H9 (cell line): ENCODE measurements at regions not wholly inside any gene's neighbourhood (a gene's known extent, or its start where the extent isn't known, plus 50 kb on each side); places are given as distances from the start of the nearest gene placed in this dataset.

ENCODE experiments used
- DNase-seq: peaks from one replicate; pipeline ENCODE4 v3.0.0-alpha.2; 2017
- H2AFZ ChIP-seq: one replicate; pipeline ENCODE4 v1.6.1; 2013; ENCODE audit warnings: mild to moderate bottlenecking, low read length, control low read depth, moderate library complexity
- H2AK5ac ChIP-seq: 2 replicates; pipeline ENCODE4 v1.6.1; 2013; ENCODE audit warnings: low read length, control low read depth, mixed read lengths; ENCODE audit not compliant: insufficient read length
- H2BK120ac ChIP-seq: one replicate; pipeline ENCODE4 v1.6.1; 2013; ENCODE audit warnings: low read depth, mild to moderate bottlenecking, low read length, control low read depth, inconsistent platforms; ENCODE audit not compliant: poor library complexity, severe bottlenecking
- H2BK12ac ChIP-seq: 2 replicates; pipeline ENCODE4 v1.6.1; 2013; ENCODE audit warnings: low read length, control low read depth, mixed read lengths, low read depth; ENCODE audit not compliant: insufficient read length
- H2BK15ac ChIP-seq: 2 replicates; pipeline ENCODE4 v1.6.1; 2013; ENCODE audit warnings: low read depth, low read length, control low read depth
- H2BK20ac ChIP-seq: one replicate; pipeline ENCODE4 v1.6.1; 2013; ENCODE audit warnings: low read depth, mild to moderate bottlenecking, low read length, control low read depth, inconsistent platforms; ENCODE audit not compliant: poor library complexity, severe bottlenecking
- H2BK5ac ChIP-seq: 2 replicates; pipeline ENCODE4 v1.6.1; 2013; ENCODE audit warnings: low read length, control low read depth, mixed read lengths; ENCODE audit not compliant: insufficient read length
- H3K14ac ChIP-seq: 2 replicates; pipeline ENCODE4 v1.6.1; 2013; ENCODE audit warnings: low read length, control low read depth; ENCODE audit not compliant: insufficient read depth
- H3K18ac ChIP-seq: 2 replicates; pipeline ENCODE4 v1.6.1; 2013; ENCODE audit warnings: low read depth, mild to moderate bottlenecking, mixed read lengths, low read length, control low read depth; ENCODE audit not compliant: insufficient read length
- H3K23ac ChIP-seq: 2 replicates; pipeline ENCODE4 v1.6.1; 2013; ENCODE audit warnings: low read length, control low read depth, mixed read lengths, low read depth; ENCODE audit not compliant: insufficient read length
- H3K23me2 ChIP-seq: 2 replicates; pipeline ENCODE4 v1.6.1; 2013; ENCODE audit warnings: low read depth, mild to moderate bottlenecking, mixed read lengths, low read length, control low read depth; ENCODE audit not compliant: insufficient read length, poor library complexity, severe bottlenecking
- H3K27ac ChIP-seq: 2 replicates; pipeline ENCODE4 v1.5.1; 2013; ENCODE audit warnings: low read length, control low read depth, mixed read lengths, low read depth; ENCODE audit not compliant: insufficient read length
- H3K27me3 ChIP-seq: 2 replicates; pipeline ENCODE4 v1.6.1; 2013; ENCODE audit warnings: low read length, control low read depth, inconsistent platforms; ENCODE audit not compliant: insufficient read depth
- H3K4ac ChIP-seq: 2 replicates; pipeline ENCODE4 v1.6.1; 2013; ENCODE audit warnings: low read depth, mild to moderate bottlenecking, control low read depth, inconsistent platforms, low read length, moderate library complexity
- H3K4me1 ChIP-seq: 2 replicates; pipeline ENCODE4 v1.6.1; 2013; ENCODE audit warnings: low read length, control low read depth, inconsistent platforms; ENCODE audit not compliant: insufficient read depth
- H3K4me2 ChIP-seq: 2 replicates; pipeline ENCODE4 v1.6.1; 2013; ENCODE audit warnings: low read length, control low read depth, mixed read lengths; ENCODE audit not compliant: insufficient read length, insufficient read depth
- H3K56ac ChIP-seq: 2 replicates; pipeline ENCODE4 v1.6.1; 2013; ENCODE audit warnings: low read depth, mild to moderate bottlenecking, mixed read lengths, low read length, control low read depth; ENCODE audit not compliant: insufficient read length
- H3K79me1 ChIP-seq: 2 replicates; pipeline ENCODE4 v1.6.1; 2013; ENCODE audit warnings: low read depth, mild to moderate bottlenecking, moderate library complexity, low read length, control low read depth, inconsistent platforms; ENCODE audit not compliant: insufficient read depth, poor library complexity, severe bottlenecking
- H3K79me2 ChIP-seq: 2 replicates; pipeline ENCODE4 v1.6.1; 2013; ENCODE audit warnings: low read length, control low read depth, inconsistent platforms; ENCODE audit not compliant: insufficient read depth
- H3K9ac ChIP-seq: 2 replicates; pipeline ENCODE4 v1.6.1; 2013; ENCODE audit warnings: low read length, control low read depth, mixed read lengths; ENCODE audit not compliant: insufficient read length; ENCODE audit errors: extremely low read depth
- H3K9me3 ChIP-seq: one replicate; pipeline ENCODE4 v1.6.1; 2013; ENCODE audit warnings: low read depth, low read length, inconsistent platforms; ENCODE audit not compliant: control insufficient read depth
- H3T11ph ChIP-seq: one replicate; pipeline ENCODE4 v1.6.1; 2013; ENCODE audit warnings: mild to moderate bottlenecking, low read length, control low read depth, inconsistent platforms
- H4K20me1 ChIP-seq: one replicate; pipeline ENCODE4 v1.6.1; 2013; ENCODE audit not compliant: control insufficient read depth, insufficient read length, insufficient read depth
- H4K5ac ChIP-seq: 2 replicates; pipeline ENCODE4 v1.6.1; 2013; ENCODE audit warnings: low read depth, mild to moderate bottlenecking, mixed read lengths, low read length, control low read depth; ENCODE audit not compliant: insufficient read length
- H4K8ac ChIP-seq: replicated peaks from 2 replicates; pipeline ENCODE4 v1.6.1; 2013; ENCODE audit warnings: low read length, control low read depth, mixed read lengths, low read depth; ENCODE audit not compliant: insufficient read length
- H4K91ac ChIP-seq: 2 replicates; pipeline ENCODE4 v1.6.1; 2013; ENCODE audit warnings: low read depth, mild to moderate bottlenecking, moderate library complexity, mixed read lengths, low read length, control low read depth; ENCODE audit not compliant: insufficient read length
- H3K27ac Mint-ChIP-seq, 3 experiments: 2 replicates in 2 of 3; 3 replicates in 1 of 3; pipeline ENCODE4 v1.8.0; 2020 to 2021; ENCODE audit warnings: mixed read lengths in 3 of 3, mild to moderate bottlenecking in 1 of 3, moderate library complexity in 1 of 3
- H3K27me3 Mint-ChIP-seq: 2 replicates; pipeline ENCODE4 v1.8.0; 2021; ENCODE audit warnings: low read depth, mild to moderate bottlenecking, moderate library complexity, mixed read lengths
- H3K36me3 Mint-ChIP-seq, 3 experiments: 2 replicates in 2 of 3; 3 replicates in 1 of 3; pipeline ENCODE4 v1.8.0; 2020 to 2021; ENCODE audit warnings: low read depth in 3 of 3, mixed read lengths in 3 of 3; ENCODE audit not compliant: insufficient read depth in 1 of 3
- H3K4me1 Mint-ChIP-seq, 2 experiments: 2 replicates each; pipeline ENCODE4 v1.8.0; 2020; ENCODE audit warnings: mixed read lengths in 2 of 2
- H3K4me3 Mint-ChIP-seq, 2 experiments: 2 replicates in 1 of 2; 3 replicates in 1 of 2; pipeline ENCODE4 v1.8.0; 2020 to 2021; ENCODE audit warnings: mild to moderate bottlenecking in 2 of 2, mixed read lengths in 2 of 2, moderate library complexity in 1 of 2
- H3K9me3 Mint-ChIP-seq, 2 experiments: 2 replicates in 1 of 2; 3 replicates in 1 of 2; pipeline ENCODE4 v1.8.0; 2020; ENCODE audit warnings: mild to moderate bottlenecking in 2 of 2, mixed read lengths in 2 of 2, moderate library complexity in 1 of 2
- WGBS: extraction: QIAGEN DNeasy Blood & Tissue Kit; methylation state at CpG from one replicate; pipeline ENCODE4 v1.1.7; 2013; ENCODE audit warnings: missing lambda C conversion rate, low lambda C conversion rate, mixed read lengths; ENCODE audit not compliant: insufficient read length; ENCODE audit errors: extremely low coverage; 5-methylcytosine and 5-hydroxymethylcytosine counted together
- TF ChIP-seq, protein P1 (sequence below): fragments of 200-600 bp; sonication (generic); conservative IDR thresholded peaks from 3 replicates; pipeline ENCODE4 v1.8.0; 2021; ENCODE audit warnings: antibody characterized with exemption, mild to moderate bottlenecking

DNA sequence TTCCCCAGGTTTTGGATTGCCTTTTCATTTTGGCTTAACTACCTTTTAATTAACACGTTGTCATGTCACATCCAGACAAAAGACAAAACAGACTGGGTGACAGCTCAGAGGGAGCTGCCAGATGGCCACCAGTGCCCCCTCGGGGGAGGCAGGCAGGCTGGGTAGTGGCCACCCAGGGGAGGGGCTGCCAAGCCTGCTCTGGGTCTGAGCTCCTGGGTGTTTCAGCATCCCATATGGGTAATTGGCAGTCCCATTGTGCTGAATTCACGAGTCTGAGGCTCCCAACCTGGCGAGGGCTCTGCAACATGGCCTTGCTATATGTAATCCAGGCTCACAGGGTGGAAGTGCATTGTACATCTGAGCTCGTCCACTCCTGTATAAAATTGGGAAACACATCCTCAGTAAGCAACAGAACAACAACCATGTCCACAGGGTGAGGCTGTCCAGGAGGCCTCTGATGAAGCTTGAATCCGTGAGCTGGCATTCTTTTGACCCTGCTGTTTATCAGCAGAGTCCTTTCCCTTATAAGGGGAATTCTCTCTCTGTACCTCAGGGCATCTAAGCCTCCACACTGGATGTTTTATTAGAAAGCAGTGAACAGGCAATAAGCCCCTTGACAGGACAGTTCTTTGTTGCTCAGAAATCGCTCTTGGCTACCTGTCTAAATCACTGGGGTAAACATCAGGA lies 111.7 kb upstream of the SLC22A23 start:
- H3K23ac ChIP-seq = no peak overlapping the region
- H3K4me1 ChIP-seq = no peaks in the 10 kb centered on the region
- H2BK20ac ChIP-seq = no peak overlapping the region
- Mint-ChIP-seq H3K27ac (no peak overlapping the region), H3K4me1 (peaks cover 0 to 4% of the 10 kb centered on the region in 2 experiments; a peak in 1 of 4 replicates), H3K9me3 (no peaks in the 10 kb centered on the region; a peak in 1 of 5 replicates), H3K36me3 (no peaks in the 10 kb centered on the region), H3K4me3 (no peak overlapping the region), H3K27me3 (peaks cover 3% of the 10 kb centered on the region)
- H4K20me1 ChIP-seq = no peaks in the 10 kb centered on the region
- no peaks in the 10 kb centered on the region for H3K27me3 ChIP-seq
- DNase-seq = no peak
- H3K9ac ChIP-seq = no peak overlapping the region
- no CpG with 5 or more reads among the region's 7 CpGs for WGBS
- H3K79me2 ChIP-seq = no peaks in the 10 kb centered on the region
- H3T11ph ChIP-seq = no peak overlapping the region
- H3K18ac ChIP-seq = no peak overlapping the region
- H2BK120ac ChIP-seq = no peak overlapping the region
- no peak overlapping the region for H3K27ac ChIP-seq
- H4K8ac ChIP-seq = no peak overlapping the region
- H3K56ac ChIP-seq = no peak overlapping the region
- H3K4ac ChIP-seq = no peak overlapping the region
- no peak overlapping the region for H2AFZ ChIP-seq
- TF ChIP-seq, protein P1, sequence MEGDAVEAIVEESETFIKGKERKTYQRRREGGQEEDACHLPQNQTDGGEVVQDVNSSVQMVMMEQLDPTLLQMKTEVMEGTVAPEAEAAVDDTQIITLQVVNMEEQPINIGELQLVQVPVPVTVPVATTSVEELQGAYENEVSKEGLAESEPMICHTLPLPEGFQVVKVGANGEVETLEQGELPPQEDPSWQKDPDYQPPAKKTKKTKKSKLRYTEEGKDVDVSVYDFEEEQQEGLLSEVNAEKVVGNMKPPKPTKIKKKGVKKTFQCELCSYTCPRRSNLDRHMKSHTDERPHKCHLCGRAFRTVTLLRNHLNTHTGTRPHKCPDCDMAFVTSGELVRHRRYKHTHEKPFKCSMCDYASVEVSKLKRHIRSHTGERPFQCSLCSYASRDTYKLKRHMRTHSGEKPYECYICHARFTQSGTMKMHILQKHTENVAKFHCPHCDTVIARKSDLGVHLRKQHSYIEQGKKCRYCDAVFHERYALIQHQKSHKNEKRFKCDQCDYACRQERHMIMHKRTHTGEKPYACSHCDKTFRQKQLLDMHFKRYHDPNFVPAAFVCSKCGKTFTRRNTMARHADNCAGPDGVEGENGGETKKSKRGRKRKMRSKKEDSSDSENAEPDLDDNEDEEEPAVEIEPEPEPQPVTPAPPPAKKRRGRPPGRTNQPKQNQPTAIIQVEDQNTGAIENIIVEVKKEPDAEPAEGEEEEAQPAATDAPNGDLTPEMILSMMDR = no peak
- H3K14ac ChIP-seq = no peak overlapping the region
- H3K79me1 ChIP-seq = no peaks in the 10 kb centered on the region
- no peak overlapping the region for H2BK12ac ChIP-seq
- no peak overlapping the region for H3K4me2 ChIP-seq
- no peak overlapping the region for H2BK15ac ChIP-seq
- H3K23me2 ChIP-seq = no peaks in the 10 kb centered on the region
- no peak overlapping the region for H2BK5ac ChIP-seq
- no peak overlapping the region for H4K5ac ChIP-seq
- no peaks in the 10 kb centered on the region for H3K9me3 ChIP-seq
- no peak overlapping the region for H4K91ac ChIP-seq
- H2AK5ac ChIP-seq = no peak overlapping the region
